GM12874 (cell line): ENCODE measurements at regions not wholly inside any gene's neighbourhood (a gene's known extent, or its start where the extent isn't known, plus 50 kb on each side); places are given as distances from the start of the nearest gene placed in this dataset.

Source experiments
- TF ChIP-seq, protein P1 (sequence below): IDR thresholded peaks from 2 replicates; pipeline ENCODE4 v1.5.1; 2011; ENCODE audit warnings: low read depth, mild to moderate bottlenecking, control low read depth, low read length, moderate library complexity; ENCODE audit not compliant: insufficient read depth

GRCh38 chr5:89583534-89583933, 700.5 kb upstream of the MEF2C start:
- TF ChIP-seq, protein P1, sequence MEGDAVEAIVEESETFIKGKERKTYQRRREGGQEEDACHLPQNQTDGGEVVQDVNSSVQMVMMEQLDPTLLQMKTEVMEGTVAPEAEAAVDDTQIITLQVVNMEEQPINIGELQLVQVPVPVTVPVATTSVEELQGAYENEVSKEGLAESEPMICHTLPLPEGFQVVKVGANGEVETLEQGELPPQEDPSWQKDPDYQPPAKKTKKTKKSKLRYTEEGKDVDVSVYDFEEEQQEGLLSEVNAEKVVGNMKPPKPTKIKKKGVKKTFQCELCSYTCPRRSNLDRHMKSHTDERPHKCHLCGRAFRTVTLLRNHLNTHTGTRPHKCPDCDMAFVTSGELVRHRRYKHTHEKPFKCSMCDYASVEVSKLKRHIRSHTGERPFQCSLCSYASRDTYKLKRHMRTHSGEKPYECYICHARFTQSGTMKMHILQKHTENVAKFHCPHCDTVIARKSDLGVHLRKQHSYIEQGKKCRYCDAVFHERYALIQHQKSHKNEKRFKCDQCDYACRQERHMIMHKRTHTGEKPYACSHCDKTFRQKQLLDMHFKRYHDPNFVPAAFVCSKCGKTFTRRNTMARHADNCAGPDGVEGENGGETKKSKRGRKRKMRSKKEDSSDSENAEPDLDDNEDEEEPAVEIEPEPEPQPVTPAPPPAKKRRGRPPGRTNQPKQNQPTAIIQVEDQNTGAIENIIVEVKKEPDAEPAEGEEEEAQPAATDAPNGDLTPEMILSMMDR: no peak

- TF ChIP-seq, protein P1: no peak
Observed at GRCh38 chr5:89582768-89583339, 699.9 kb upstream of the MEF2C start.

DNA sequence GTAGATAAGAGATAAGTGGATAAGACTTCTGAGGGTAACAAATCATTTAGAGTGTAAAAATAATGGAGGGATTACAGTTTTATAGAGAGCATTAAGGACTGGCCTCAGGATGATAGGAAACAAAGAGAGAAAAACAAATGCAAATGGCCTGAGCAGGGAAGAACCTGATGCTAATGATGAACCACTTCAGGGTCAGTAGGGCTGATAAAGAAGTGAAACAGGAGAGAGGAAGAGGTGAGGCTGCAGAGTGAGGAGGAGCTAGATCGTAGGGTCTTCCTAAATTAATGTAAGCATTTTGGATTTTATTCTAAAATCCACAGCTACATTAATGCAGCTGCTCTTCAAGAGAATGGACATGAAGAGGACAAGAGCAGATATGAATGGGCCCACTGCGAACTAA, 698.0 kb upstream of the MEF2C start:
- TF ChIP-seq, protein P1: no peak

DNA sequence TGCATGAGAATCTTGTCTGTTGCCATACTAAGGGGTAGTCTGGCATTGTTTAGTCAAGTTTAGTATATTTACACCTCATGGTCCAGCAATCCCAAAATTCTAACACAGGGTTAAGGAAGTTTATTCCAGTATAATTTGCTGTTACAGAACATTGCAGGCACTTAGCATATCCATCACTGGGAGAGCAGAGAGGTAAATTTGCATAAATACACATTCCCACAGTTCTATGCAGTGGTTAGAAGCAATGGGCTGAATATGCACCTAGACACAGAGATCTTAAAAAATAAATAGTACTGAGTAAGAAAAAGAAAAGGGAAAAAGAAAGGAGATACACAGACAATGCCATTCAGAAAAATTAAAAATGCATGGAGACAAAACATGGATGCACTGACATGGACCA, 692.3 kb upstream of the MEF2C start:
- TF ChIP-seq, protein P1: no peak

GRCh38 chr5:89573345-89573744, 690.4 kb upstream of the MEF2C start:
- TF ChIP-seq, protein P1: no peak

- TF ChIP-seq, protein P1: no peak
Observed at GRCh38 chr5:89572696-89573095, 689.7 kb upstream of the MEF2C start.

DNA sequence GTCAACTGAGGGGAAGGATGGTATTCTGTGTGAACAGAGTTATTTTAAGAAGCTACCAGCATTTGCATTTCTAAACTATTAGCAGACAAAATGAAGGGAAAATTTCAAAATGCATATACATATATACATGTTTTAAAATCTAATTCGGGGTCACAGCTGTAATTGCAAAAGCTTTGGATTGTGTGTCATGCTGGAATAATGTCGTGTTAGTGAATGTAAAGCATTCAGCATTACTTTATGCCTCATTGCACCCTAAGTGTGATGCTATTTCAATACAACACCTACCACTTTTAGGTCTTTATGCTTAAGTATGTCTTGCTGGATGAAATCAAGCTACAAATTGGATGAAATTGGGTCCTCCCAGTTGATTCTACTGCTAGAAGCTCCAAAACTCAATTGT, 687.6 kb upstream of the MEF2C start:
- TF ChIP-seq, protein P1: no peak
